ENCODE measurements at regions not wholly inside any gene's neighbourhood (a gene's known extent, or its start where the extent isn't known, plus 50 kb on each side); places are given as distances from the start of the nearest gene placed in this dataset.

DNA sequence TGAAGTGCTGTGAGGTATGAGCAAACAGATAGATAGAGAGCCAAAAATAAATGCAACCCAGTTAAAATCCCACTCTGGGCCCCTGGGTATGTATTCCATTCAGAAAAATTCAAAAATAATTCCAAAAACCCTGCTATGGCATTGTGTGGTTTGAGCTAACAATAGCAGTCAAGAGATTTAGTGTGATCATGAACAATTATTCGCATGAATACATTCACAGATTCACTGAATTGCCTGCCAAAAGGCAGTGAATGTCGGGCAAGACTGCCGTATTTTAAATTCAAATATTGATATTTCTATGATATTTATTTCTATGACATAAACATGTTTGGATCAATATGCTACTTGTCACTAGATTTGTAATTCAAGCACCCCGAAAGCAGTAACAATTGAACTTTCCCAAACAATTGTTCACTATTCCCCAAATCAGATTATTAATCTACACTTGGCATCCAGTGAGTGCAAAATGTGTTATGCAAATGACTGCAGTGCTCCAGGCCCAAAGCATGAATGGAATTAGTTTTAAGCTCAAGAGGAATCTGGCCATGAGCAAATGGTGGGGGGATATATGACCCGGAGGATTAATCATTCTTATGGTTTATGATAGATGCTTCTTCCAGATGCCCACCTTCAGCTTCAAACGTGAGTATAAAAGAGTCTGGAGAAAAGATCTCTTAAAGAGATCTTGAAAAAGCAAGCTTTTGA lies 417.0 kb upstream of the MEIS2 start:
- TF ChIP-seq POLR2A (IDR thresholded peaks at IDR 0.05): no peak
- TF ChIP-seq, protein P1, sequence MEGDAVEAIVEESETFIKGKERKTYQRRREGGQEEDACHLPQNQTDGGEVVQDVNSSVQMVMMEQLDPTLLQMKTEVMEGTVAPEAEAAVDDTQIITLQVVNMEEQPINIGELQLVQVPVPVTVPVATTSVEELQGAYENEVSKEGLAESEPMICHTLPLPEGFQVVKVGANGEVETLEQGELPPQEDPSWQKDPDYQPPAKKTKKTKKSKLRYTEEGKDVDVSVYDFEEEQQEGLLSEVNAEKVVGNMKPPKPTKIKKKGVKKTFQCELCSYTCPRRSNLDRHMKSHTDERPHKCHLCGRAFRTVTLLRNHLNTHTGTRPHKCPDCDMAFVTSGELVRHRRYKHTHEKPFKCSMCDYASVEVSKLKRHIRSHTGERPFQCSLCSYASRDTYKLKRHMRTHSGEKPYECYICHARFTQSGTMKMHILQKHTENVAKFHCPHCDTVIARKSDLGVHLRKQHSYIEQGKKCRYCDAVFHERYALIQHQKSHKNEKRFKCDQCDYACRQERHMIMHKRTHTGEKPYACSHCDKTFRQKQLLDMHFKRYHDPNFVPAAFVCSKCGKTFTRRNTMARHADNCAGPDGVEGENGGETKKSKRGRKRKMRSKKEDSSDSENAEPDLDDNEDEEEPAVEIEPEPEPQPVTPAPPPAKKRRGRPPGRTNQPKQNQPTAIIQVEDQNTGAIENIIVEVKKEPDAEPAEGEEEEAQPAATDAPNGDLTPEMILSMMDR (IDR thresholded peaks at IDR 0.05): no peak
- no peak overlapping the region for H3K27ac ChIP-seq
- H3K9me3 ChIP-seq: no peaks in the 10 kb centered on the region
- no peak overlapping the region for H3K4me3 ChIP-seq
- no peak for DNase-seq
- H3K4me1 ChIP-seq: no peaks in the 10 kb centered on the region
- H3K36me3 ChIP-seq: no peaks in the 10 kb centered on the region
- no peaks in the 10 kb centered on the region for H3K27me3 ChIP-seq

DNA sequence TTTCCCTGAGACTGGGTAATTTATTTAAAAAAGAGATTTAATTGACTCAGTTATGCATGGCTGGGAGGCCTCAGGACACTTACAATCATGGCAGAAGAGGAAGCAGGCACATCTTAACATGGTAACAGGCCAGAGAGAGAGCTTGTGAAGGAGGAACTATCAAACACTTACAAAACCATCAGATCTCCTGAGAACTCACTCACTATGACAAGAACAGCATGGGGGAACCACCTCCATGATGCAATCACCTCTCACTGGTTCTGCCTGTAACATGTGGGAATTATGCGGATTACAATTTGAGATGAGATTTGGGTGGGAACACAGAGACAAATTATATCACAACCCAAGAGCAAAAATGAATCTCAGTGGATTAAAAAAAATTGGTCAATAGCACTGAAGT lies 416.0 kb upstream of the TMCO5A start:
- no peaks in the 10 kb centered on the region for H3K36me3 ChIP-seq
- no peak for DNase-seq
- no peaks in the 10 kb centered on the region for H3K4me1 ChIP-seq
- no peak overlapping the region for H3K27ac ChIP-seq
- H3K4me3 ChIP-seq: no peak overlapping the region
- TF ChIP-seq POLR2A (IDR thresholded peaks at IDR 0.05): no peak
- TF ChIP-seq, protein P1 (IDR thresholded peaks at IDR 0.05): no peak
- H3K27me3 ChIP-seq: no peaks in the 10 kb centered on the region
- no peaks in the 10 kb centered on the region for H3K9me3 ChIP-seq

DNA sequence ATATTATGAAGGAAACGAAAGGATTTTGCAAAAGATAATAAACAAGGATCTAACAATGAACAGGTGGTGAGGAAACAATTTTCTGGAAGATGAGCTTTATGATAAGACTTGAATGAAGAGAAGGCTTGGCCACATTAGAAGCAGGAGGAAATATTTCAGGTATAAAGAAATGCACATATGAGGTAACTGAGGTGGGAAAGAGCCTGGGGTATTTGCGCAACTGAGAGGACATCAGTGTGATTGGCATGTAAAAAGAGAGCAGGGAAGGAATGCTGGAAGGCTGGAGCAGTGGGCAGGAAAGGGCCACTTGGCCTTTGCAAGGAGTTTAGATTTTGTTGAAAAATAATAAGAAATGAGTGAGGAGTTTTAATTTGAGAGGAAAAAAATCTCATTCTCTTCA lies 414.4 kb upstream of the TMCO5A start:
- no peaks in the 10 kb centered on the region for H3K27me3 ChIP-seq
- TF ChIP-seq, protein P1 (IDR thresholded peaks at IDR 0.05): no peak
- TF ChIP-seq POLR2A (IDR thresholded peaks at IDR 0.05): no peak
- no peaks in the 10 kb centered on the region for H3K9me3 ChIP-seq
- H3K4me3 ChIP-seq: no peak overlapping the region
- H3K27ac ChIP-seq: no peak overlapping the region
- no peaks in the 10 kb centered on the region for H3K36me3 ChIP-seq
- H3K4me1 ChIP-seq: no peaks in the 10 kb centered on the region
- DNase-seq: no peak

DNA sequence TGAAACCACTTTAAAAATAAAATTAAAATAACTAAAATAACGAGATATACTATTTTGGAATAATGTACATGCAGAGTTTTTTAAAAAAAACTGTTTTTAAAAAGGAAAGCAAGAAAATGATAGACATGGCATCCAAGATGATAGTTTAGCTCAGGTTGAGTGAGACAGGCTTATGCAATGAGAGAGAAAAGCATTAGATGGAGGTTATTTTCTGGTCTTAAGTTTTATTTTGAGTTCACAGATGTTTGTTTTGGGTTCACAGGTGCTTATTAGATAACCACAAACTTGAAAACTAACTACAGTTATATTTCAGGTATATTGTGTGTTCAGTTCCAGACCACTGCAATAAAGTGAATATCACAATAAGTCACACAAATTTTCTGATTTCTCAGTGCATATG lies 413.6 kb upstream of the TMCO5A start:
- Histone ChIP-seq H3K27me3 (no peaks in the 10 kb centered on the region), H3K36me3 (no peaks in the 10 kb centered on the region), H3K9me3 (no peaks in the 10 kb centered on the region), H3K27ac (no peak overlapping the region), H3K4me1 (no peaks in the 10 kb centered on the region), H3K4me3 (no peak overlapping the region)
- TF ChIP-seq, protein P1 (IDR thresholded peaks at IDR 0.05): no peak
- no peak for TF ChIP-seq POLR2A (IDR thresholded peaks at IDR 0.05)
- DNase-seq: no peak

DNA sequence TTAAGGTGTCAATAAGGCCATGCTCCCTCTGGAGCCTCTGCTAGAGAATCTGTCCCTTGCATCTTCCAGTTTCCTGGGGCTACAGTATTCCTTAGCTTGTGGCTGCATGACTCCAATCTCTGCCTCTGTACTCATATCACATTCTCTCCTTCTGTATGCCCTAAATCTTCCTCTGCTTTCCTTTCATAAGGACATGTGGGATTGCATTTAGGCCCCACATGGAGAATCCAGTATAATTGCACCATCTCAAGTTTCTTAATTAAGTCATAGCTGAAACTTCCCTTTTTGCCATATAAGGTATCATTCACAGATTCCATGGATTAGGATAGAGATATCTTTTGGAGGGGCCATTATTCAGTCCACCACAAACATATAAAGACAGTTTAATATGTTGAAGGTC lies 409.8 kb upstream of the TMCO5A start:
- Histone ChIP-seq H3K4me1 (no peaks in the 10 kb centered on the region), H3K4me3 (no peak overlapping the region), H3K27me3 (no peaks in the 10 kb centered on the region), H3K36me3 (no peaks in the 10 kb centered on the region), H3K27ac (no peak overlapping the region), H3K9me3 (no peaks in the 10 kb centered on the region)
- TF ChIP-seq, protein P1 (IDR thresholded peaks at IDR 0.05): no peak
- no peak for TF ChIP-seq POLR2A (IDR thresholded peaks at IDR 0.05)
- no peak for DNase-seq

DNA sequence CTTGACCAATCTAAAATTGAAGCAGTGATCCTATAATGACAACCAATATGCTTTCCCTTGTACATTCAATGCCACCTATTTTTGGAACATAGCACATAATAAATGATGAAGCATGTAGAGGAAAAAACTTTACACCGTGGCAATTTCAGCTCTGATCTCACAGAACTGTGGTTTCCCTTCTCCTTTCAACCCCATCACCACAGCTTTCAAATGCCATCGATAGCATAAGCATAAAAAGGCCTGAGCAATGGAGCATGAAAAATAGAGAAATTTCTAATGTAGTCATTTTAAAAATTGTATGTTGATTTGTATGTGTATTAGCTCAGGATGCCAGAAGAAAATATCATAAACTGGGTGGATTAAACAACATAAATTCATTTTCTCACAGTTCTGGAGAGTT lies 406.0 kb upstream of the TMCO5A start:
- no peak for TF ChIP-seq POLR2A (IDR thresholded peaks at IDR 0.05)
- TF ChIP-seq, protein P1 (IDR thresholded peaks at IDR 0.05): no peak
- Histone ChIP-seq H3K36me3 (no peaks in the 10 kb centered on the region), H3K4me1 (no peaks in the 10 kb centered on the region), H3K4me3 (no peak overlapping the region), H3K27me3 (no peaks in the 10 kb centered on the region), H3K27ac (no peak overlapping the region), H3K9me3 (no peaks in the 10 kb centered on the region)
- DNase-seq: no peak
